ENCODE measurements at regions not wholly inside any gene's neighbourhood (a gene's known extent, or its start where the extent isn't known, plus 50 kb on each side); places are given as distances from the start of the nearest gene placed in this dataset.

DNA sequence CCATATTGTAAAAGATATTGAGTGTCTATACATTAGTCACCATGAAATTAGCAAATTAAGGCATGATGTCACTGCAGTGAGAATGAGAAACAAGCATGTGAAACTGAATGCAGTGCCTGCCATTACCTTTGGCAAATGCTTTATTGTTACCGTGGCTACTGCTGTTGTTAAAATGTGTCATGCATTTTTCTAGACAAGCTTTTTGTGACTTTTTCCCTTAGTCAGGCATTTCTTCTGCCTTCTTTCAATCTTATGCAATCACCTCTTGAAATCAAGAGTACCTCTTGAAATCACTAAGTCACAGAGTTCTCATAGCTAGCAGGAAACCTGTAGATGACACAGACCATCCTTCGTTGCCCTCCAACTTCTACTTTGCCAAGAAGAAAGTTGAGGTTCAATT, 461.7 kb upstream of the TENM4 start:
- no peak for DNase-seq

DNA sequence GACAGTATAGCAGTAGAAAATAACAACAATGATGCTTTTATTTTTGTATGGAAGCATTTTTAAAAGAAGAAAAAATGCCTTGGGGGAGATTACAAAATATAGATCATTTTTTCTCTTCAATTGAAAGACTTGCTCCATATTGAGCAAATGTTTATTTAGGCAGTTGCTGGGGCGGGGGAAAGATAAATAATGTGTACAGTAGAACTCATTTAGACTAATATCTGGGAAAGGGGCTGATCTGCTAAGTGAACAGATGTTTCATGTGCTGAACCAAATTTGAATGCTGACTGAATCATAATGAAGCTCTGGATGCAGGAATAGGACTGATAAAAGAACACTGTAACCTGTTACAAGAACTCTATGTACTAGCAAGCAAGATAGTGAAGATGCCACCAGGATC, 457.1 kb upstream of the TENM4 start:
- no peak for DNase-seq

DNA sequence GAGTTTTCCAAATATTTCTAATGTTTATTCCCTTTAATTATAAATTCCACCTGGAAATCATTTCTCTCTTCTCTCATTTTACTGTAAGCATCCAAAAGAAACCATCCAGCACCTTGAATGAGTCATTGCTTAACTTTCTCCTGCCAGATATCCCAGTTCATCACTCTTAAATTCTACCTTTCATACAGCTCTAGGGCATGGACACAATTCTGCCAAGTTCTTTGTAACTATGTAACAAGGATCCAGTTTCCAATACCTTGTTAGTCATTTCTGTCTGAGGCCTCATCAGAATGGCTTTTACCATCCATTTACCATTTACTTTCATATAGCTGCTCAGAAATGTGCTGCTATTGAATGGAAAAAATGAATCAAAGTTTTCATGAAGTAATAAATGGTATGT, 455.4 kb upstream of the TENM4 start:
- DNase-seq, result no peak

DNA sequence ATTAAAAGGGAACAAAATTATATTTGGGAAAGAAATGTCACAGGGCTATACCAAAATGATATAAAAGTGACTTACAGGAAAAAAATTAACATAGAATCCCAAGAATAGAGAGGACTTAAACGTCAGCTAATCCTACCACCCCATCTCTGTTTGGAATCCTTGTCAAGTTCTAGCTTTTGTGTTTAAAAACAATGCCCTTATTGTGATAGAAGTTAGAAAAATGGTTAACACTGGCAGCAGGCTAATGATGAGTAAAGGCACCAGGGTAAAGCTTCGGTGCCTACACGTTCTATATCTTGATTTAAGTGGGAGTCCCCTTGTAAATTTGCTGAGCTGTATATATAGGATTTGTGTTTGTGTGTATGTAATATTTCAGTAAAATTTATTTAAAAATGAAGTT, 453.3 kb upstream of the TENM4 start:
- no peak for DNase-seq

DNA sequence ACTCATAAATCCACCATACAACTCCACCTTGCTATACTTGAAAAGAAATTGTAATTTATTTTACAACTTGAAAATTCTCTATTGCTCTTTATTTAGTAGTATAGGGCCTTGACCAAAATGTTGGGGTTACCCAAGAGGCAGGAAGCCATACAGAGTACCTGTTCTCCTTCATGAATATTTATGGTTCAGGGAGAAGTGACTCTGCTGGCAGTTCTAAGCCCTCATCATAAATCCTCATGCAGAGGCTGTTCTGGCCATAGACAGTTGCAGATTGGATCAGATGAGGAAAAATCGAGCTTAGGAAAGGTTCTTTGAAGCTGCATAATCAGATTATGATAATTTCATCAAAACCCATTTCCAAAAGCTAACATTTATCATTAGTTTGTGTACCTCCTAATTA, 449.4 kb upstream of the TENM4 start:
- no peak for DNase-seq

DNA sequence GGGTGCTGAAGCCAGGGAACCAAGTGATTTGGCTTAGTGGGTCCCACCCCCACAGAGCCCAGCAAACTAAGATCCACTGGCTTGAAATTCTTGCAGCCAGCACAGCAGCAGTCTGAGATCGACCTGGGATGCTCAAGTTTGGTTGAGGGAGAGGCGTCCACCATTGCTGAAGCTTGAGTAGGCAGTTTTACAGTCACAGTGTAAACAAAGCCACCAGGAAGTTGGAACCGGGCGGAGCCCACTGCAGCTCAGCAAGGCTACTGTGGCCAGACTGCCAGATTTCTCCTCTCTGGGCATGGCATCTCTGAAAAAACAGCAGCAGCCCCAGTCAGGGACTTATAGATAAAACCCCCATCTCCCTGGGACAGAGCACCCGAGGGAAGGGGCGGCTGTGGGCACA, 424.1 kb upstream of the TENM4 start:
- DNase-seq, result no peak

DNA sequence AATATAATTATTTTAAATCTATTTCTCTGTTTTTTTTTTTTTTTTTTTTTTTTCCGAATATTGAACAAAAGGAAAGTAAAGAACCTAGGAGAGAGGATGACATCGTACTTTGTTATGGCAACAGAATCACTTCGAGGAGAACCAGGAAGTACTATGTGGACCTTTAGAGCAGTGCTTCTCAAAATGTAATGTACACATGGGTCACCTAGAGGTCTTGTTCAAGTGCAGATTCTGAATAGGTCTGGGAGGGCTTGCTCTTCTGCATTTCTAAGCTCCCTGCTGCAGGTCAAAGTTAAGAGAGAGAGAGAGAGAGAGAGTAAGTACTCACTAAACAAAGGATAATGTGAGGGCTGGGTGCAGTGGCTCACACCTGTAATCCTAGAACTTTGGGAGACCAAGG, 419.5 kb upstream of the TENM4 start:
- DNase-seq, result no peak

DNA sequence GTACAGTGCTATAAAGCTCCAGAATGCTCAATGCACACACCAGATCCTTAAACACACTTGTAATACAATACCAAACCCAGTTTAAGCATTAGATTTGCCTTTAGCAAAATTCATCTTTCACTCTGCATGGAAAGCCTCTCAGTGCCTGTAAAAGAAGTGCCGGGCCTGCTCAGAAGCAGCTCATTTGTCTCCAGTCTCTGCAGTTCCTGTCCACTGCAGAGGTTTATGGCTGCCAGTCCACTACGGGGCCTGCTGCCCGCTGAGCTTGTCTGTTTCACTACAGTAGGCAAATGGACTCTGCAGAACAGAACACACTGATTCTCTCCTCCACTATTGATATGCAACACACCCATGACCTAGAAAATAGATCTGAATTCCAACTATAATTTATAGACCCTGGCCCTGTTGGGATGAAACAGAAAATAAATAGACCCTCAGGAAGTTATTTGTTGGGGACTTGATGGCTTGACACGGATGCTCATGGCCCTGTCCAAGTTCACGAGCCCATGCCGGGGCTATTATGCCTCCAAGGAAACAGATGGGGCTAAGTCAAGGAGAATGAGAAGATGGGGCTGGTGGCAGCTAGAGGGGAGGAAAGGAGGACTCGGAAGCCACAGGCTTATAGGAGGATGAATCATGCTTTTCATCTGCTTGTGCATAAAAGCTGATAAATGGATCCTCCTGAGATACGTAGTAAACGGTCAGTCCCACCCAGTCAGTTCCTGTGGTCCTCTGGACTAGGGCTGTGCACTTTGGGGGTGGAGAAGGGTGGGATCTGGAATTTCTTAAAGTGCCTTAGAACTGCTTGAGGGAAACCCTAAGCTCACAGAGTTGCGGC, 416.8 kb upstream of the TENM4 start:
- no peak for DNase-seq

DNA sequence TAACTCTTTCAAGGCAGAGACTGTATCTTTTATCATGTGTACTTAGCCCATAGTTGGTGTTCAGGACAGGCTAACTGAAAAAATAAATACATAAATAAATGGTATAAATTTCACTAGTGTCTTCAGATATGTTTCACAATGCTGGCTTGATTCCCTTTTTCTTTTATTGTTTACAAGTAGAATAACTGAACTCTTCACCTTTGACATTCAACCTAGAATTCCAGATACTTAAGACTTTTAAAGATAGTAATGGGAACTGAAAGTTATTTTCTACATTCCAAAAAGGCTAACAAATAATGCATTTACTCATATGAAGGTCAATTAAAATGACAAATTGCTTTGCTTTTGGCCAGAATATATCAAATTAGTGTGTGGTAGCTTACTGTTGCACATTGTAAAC, 411.3 kb upstream of the TENM4 start:
- no peak for DNase-seq

DNA sequence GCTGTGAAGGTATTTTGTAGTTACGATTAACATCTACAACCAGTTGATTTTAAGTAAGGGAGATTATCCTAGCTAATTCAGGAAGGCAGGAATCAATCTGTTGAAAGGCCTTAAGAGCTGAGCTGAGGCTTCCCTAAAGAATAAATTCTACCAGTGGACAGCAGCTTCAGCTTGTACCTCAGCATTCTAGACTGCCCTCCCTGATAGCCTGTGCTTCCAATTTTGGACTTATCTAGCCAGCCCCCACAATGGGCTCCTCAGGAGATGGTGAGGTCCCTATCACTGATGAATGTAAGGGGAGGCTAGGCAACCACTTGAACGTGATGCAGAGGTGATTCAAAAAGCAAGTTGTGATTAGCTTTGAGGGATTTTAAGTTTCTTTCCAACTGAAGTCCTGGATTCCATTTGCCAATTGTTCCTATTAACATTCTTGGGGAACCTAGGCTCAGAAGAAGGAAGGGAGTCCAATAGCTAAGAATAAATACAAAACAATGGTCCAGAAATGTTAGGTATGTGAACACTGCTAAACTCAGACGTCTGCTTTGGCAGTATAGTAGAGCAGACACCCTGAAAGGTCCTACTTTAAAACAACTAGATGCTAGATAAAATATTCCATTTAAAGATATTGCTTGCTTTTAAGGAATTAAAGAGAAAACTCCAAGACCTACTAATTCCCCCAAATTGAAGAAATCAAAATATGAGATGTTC, 404.3 kb upstream of the TENM4 start:
- no peak for DNase-seq

DNA sequence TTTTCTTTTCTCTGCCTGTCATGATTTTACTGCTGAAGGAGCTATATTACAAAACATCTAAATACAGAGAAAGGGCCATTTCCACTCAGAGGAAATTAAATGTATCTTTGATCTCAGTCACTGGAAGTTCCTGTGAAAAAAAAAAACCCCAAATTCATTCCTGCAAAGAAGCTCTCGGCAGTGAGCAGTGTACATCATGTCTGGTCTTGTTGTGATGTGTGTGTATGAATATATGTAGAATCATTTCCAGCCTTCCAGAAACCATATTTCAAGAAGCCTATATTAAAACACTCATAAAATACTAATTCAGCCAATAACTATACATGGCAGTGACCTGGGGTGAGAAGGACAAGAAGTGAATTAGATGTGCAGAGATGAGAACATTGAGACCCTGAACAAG, 393.2 kb upstream of the TENM4 start:
- no peak for DNase-seq

DNA sequence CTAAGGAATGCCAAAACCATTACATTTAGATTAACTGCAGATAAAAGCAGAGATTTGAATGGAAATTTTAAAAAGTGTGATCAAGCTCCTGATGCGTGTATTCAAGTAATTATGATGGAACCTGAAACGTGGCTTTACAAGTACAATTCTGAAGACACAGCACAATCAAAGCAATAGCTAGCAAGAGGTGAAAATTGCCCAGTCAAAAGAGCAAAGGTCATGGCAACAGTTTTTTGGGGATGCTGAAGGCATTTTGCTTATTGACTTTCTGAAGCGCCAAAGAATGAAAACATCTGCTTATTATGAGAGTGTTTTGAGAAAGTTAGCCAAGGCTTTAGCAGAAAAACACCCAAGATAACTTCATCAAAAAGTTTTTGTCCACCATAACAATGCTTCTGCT, 389.6 kb upstream of the TENM4 start:
- no peak for DNase-seq

DNA sequence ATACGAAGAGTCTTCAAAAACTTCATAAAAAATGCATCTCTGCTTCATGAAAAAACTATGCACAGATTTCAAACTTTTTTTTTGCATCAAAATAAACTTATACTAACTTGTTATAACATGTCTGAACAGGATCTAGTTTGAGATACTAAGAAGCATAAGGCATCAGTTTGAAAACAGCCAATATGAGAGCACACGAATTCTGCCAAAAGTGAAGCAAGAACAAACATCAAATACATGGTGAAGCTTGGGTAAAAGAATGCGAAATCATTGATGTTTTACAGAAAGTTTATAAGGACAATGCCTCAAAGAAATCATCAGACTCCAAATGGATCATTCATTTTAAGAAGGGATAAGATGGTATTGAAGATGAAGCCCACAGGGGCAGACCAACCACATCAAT, 389.1 kb upstream of the TENM4 start:
- DNase-seq, result no peak

DNA sequence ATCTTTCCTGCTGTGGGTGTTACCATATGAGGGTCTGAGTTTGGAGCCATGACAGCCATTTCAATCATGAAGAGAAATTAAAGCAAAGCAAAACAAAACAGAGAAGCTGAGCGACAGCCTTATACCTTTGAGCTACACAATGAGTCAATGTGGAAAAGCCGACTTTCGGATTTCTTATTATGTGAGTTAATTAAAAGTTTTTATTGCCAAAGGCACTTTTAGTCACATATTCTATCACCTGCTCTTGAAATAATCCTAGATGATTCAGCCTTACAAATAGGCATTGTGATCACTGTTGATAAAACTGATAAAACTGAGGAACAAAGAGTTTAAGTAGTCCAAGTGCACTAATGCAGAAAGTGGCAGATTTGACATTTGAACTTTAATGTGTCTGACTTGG, 381.9 kb upstream of the TENM4 start:
- DNase-seq, result no peak

DNA sequence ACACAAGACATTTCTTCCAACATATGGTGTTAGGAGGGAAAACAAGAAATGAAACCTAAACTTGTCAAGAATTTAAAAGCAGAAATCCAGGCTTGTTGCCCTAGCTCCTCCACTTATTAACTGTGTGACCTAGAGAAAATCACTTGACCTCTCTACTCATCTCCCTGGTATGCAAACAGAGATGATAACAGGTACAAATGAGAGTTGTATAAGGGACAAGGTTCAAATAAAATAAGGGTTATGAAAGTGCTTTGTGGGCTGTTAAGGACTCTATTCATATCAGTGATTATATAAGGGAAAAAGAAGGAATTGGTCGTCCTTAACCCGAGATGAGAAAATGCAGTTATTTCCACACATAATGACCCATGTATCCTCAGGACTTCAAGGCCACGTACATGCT, 372.7 kb upstream of the TENM4 start:
- no peak for DNase-seq

DNA sequence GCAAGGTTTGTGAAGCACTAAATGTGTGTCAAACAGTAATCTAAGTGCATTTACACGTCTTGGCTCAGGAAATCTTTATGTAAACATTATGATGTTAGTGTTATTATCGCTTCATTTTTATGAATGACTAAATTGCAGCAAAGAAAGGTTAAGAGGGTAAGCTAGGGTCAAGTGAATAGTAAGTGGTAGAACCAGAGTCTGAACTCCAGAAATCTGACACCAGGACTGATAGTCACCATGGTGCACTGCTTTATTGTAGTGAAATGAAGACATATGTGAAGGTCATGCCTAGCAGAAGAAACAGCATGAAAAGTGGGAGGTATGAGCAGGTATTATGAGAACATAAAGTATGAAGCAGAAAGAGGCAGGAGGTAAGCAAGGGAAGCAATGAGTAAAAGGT, 368.7 kb upstream of the TENM4 start:
- no peak for DNase-seq

DNA sequence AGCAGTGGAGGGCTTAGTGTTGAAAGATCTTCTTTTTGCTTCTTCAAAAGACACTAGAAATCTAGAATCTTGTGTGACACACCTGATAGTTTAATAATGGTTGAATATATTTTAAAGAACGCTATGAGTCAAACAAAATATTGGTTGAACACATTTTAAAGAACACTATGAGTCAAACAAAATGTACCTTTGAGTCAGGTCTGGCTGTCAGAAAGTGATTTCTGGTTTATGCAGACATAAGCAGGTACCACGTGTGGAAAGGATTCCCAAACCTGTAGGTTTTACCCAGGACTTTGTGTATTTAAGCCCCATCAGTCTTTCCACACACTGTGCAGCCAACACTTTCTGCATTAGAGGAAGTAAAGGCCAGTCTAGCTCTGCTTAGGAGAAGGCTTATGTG, 366.7 kb upstream of the TENM4 start:
- DNase-seq, result no peak

DNA sequence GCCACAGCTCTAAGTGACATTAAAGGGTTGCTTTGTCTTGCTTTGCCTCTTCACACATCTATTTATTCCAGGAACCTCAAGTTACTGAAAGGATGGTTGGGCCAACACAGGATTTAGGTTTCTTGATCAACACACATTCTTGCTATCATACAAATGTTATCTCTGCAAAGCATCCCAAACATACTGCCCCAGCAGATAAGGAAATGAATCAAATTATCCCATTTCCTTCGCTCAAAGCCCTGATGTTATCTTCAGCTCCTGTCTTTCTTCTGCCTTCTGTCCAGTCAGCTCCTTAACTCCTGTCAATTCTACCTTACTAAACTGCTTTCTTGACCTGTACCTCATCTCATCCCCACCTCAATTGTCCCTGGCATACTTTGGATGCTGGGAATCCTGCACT, 355.9 kb upstream of the TENM4 start:
- no peak for DNase-seq

DNA sequence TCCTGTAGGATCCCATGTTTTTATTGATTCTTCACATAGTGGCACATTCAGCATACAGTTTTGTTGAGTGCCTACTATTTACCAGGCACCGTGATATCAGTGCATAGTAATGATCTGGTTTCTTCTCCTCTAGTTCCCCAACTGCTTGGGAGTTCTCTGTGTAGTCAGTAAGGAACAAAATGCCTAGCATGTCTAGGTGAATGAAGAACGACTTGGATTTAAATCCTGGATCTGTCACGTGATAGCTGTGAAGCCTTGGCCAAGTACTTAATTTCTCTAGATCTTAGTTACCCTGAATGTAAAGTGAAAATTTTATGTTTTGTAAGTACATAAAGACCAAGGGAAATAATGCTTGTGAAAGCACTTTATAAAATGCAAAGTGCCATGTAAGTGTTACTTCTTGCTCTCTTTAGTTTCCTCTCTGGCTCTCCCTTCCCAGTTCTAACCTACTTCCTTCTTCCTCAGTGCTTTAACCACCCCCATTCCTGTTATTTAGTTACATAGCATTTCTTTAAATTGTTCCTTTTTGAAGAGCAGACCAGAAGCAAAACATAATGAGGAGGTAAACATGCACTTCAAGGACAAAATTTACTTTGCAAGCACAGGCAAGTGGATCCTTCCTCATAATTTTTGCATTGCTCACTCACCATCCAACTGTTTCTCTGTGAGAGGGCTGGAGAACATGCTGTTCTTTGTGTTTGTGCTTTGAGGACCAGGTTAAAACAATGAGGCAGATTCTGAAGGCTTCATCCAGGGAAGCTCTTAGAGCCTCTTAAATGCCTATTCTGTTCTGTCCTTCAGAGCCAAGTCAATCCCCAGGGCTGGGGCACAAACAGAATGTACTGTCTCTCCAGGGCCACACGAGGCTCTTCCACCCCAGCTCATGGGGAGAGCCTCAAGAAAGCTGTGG, 353.9 kb upstream of the TENM4 start:
- no peak for DNase-seq

DNA sequence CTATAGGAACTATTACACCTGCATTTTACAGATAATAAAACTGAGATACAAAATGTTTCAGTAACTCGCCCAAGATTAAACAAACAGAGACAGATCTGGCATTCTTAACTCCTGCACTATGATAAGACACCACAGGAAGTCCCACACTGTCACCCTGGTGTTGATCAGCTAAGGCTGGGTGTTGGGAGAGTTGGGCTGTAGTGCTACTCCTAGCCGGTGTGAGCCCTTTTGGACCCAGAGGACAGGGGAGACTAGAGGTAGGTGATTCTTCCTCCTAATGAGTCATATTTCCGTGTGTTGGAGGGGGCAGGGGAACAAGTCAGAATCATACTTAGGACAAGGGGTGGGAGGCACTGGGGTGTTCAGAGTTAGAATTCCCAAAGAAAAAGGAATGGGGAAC, 353.2 kb upstream of the TENM4 start:
- no peak for DNase-seq

DNA sequence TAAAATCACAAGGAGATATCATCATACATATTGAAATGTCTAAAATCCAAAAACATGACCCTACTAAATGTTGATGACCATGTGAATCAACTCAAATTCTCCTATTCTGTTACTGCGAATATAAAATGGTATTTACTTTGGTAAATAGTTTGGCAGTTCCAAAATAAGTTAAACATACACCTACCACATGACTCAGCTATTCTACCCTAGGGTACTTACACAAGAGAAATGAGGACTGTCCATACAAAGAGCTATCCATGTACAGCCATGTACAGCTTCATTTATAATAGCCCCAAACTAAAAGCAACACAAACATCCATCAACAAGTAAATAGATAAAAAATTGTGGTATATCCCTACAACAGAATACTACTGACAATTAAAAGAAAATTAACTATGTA, 346.1 kb upstream of the TENM4 start:
- DNase-seq, result no peak

DNA sequence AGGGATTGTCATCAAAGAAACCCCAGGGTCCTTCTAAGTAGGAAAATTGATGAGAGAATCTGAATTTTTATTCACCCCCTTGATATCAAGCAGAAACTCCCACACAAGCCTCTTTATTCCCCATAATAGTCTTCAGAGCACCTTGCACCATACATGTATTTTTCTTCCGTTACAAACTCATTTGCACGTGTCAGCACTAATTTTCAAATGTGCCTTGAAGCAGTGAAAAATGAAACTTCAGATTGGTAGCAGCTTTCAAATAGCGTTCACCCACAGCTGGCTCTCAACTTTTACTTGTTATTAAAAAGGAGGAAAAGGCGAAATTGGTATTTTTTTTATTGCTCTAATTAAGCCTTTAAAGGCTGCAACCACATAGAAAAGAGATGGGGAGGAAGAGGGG, 343.0 kb upstream of the TENM4 start:
- DNase-seq, result no peak

DNA sequence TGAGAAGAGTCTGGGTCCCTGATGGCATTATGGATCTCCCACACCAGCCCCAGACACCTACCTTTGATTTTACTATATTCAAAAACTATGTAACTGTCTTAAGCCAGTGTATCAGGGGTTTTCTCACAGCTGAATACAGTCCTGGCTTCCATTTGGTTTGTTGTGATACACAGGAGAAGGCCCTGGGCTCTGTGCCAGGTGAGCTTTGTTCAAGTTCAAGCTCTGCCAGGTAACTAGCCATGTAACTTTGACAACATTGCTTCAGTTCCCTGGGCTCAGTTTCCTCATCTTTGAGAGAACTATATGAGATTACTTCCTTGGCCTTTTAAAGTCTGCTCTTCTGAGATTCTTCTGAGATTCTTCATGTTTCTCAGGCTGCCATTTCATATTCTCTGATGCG, 327.5 kb upstream of the TENM4 start:
- DNase-seq, result no peak

Measured in CD4-positive, alpha-beta T cell treated with Interleukin-4 for 1 hour (primary cell).